Activated CD8-positive, alpha-beta T cell treated with anti-CD3 and anti-CD28 coated beads for 36 hours (primary cell): ENCODE measurements at regions not wholly inside any gene's neighbourhood (a gene's known extent, or its start where the extent isn't known, plus 50 kb on each side); places are given as distances from the start of the nearest gene placed in this dataset.

Source experiments
- ATAC-seq: fragments of 200-7000 bp; cut with Tn5 transposase; one replicate; pipeline ENCODE4 v1.10.0; 2021; ENCODE audit warnings: mild to moderate bottlenecking, moderate library complexity
- CTCF ChIA-PET: fragments of 350-600 bp; sonication (Branson Sonifier 250); formaldehyde crosslinking; loops from one replicate; lab custom pipeline; 2021; ENCODE audit warnings: antibody characterized with exemption; lab: Charles Lee
- POLR2A ChIA-PET: fragments of 350-600 bp; sonication (Branson Sonifier 250); formaldehyde crosslinking; loops from one replicate; lab custom pipeline; 2021; ENCODE audit warnings: antibody characterized with exemption; lab: Charles Lee
- DNase-seq: peaks from one replicate; pipeline ENCODE4 v3.0.0-alpha.2; 2020
- H3K27ac Mint-ChIP-seq: one replicate; pipeline ENCODE4 v1.8.0; 2021; ENCODE audit warnings: mild to moderate bottlenecking, mixed read lengths
- H3K27me3 Mint-ChIP-seq: one replicate; pipeline ENCODE4 v1.8.0; 2021; ENCODE audit warnings: mixed read lengths
- H3K36me3 Mint-ChIP-seq: one replicate; pipeline ENCODE4 v1.8.0; 2021; ENCODE audit warnings: low read depth, mixed read lengths
- H3K4me1 Mint-ChIP-seq: one replicate; pipeline ENCODE4 v1.8.0; 2021; ENCODE audit warnings: low read depth, mixed read lengths
- H3K4me3 Mint-ChIP-seq: one replicate; pipeline ENCODE4 v1.8.0; 2021; ENCODE audit warnings: mild to moderate bottlenecking, moderate library complexity, mixed read lengths
- H3K9me3 Mint-ChIP-seq: one replicate; pipeline ENCODE4 v1.8.0; 2021; ENCODE audit warnings: mixed read lengths
- intact Hi-C: fragments of 100-400 bp; cut with micrococcal nuclease; formaldehyde crosslinking; loops from one replicate; pipeline ENCODE4 v1.10.0; 2022
- TF ChIP-seq, protein P1 (sequence below): fragments of 200-600 bp; IDR thresholded peaks from one replicate; pipeline ENCODE4 v1.8.0; 2022; ENCODE audit warnings: antibody characterized with exemption, mild to moderate bottlenecking

DNA sequence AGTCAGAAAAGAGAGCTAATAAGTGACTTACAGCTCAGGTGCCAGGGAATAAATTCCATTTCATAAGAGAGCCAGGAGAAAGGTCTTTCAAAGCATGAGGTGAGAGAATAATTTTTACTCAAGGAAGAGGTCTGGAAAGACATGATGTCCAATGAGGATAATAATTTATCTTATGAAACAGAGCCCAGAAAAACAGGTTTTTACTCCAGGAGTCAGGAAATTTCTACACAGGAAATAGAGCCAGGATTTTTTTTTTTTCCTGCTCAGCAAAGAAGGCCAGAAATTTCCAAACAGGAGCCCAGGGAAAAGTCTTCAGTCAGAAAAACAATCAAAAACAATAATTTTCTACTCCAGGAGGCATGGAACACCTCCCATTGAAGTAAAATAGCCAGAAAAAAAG is 1185.7 kb upstream of the TSPY4 start:
- H3K27me3 Mint-ChIP-seq = peaks cover 5% of the 10 kb centered on the region
- H3K27ac Mint-ChIP-seq = no peak overlapping the region
- no peak overlapping the region for H3K4me3 Mint-ChIP-seq
- ChIA-PET POLR2A (no interaction called here), CTCF (no interaction called here)
- no peak for ATAC-seq
- no peaks in the 10 kb centered on the region for H3K9me3 Mint-ChIP-seq
- H3K36me3 Mint-ChIP-seq = no peaks in the 10 kb centered on the region
- no peak for DNase-seq
- H3K4me1 Mint-ChIP-seq = no peaks in the 10 kb centered on the region
- intact Hi-C loops = no loop called here
- TF ChIP-seq, protein P1, sequence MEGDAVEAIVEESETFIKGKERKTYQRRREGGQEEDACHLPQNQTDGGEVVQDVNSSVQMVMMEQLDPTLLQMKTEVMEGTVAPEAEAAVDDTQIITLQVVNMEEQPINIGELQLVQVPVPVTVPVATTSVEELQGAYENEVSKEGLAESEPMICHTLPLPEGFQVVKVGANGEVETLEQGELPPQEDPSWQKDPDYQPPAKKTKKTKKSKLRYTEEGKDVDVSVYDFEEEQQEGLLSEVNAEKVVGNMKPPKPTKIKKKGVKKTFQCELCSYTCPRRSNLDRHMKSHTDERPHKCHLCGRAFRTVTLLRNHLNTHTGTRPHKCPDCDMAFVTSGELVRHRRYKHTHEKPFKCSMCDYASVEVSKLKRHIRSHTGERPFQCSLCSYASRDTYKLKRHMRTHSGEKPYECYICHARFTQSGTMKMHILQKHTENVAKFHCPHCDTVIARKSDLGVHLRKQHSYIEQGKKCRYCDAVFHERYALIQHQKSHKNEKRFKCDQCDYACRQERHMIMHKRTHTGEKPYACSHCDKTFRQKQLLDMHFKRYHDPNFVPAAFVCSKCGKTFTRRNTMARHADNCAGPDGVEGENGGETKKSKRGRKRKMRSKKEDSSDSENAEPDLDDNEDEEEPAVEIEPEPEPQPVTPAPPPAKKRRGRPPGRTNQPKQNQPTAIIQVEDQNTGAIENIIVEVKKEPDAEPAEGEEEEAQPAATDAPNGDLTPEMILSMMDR = no peak

DNA sequence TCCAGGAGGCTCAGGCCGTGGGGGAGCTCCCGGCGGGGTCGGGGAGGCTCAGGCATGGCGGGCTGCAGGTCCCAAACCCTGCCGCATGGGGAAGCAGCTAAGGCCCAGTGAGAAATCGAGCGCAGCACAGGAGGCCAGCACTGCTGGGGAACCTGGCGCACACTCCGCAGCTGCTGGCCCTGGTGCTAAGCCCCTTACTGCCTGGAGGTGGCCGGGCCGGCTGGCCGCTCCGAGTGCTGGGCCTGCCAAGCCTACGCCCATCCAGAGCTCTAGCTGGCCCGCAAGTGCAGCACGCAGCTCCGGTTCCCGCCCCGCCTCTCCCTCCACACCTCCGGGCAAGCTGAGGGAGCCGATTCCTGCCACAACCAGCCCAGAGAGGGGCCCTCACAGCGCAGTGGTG is 1208.7 kb upstream of the TSPY4 start:
- Mint-ChIP-seq H3K4me1 (no peaks in the 10 kb centered on the region), H3K27me3 (peaks cover 1% of the 10 kb centered on the region), H3K9me3 (no peaks in the 10 kb centered on the region), H3K27ac (no peak overlapping the region), H3K4me3 (no peak overlapping the region), H3K36me3 (no peaks in the 10 kb centered on the region)
- ATAC-seq = no peak
- TF ChIP-seq, protein P1 = no peak
- ChIA-PET CTCF (no interaction called here), POLR2A (no interaction called here)
- intact Hi-C loops = no loop called here
- DNase-seq = no peak

DNA sequence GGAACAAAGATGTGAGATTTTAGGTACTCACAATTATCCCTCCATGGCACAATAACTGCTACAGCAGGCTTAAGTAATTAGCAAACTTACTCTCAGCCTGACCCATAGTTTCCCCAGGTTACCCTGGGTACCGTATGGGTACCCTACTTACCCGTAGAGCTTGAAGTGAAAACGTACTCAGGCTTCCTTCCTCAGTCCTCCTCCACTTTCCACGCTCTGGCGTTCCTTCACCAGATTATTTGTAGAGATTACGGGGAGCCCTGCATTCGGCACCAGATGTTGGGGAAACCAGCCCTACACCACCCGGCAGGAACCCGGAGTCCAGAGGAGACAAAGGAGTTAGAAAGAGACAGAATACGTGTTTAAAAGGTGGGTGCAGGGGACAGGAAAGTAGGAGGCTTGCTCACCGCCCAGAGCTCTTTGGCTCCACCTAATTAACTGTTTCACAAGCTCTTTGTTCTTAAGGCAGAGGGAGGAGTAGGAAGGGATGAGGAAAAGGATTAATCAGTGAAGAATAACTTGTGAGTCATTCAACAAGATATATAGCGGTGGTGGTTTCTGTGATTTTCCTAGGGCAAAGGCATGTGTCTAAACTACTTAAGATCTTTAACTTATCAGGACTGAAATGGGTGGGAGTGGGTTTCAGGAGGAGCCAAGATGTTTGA is 1211.2 kb upstream of the TSPY4 start:
- H3K36me3 Mint-ChIP-seq = no peaks in the 10 kb centered on the region
- H3K4me3 Mint-ChIP-seq = no peak overlapping the region
- ATAC-seq = no peak
- TF ChIP-seq, protein P1 = no peak
- H3K27ac Mint-ChIP-seq = no peak overlapping the region
- H3K9me3 Mint-ChIP-seq = no peaks in the 10 kb centered on the region
- no peaks in the 10 kb centered on the region for H3K4me1 Mint-ChIP-seq
- H3K27me3 Mint-ChIP-seq = peaks cover 1% of the 10 kb centered on the region
- CTCF ChIA-PET = no interaction called here
- intact Hi-C loops = no loop called here
- POLR2A ChIA-PET = no interaction called here
- no peak for DNase-seq

DNA sequence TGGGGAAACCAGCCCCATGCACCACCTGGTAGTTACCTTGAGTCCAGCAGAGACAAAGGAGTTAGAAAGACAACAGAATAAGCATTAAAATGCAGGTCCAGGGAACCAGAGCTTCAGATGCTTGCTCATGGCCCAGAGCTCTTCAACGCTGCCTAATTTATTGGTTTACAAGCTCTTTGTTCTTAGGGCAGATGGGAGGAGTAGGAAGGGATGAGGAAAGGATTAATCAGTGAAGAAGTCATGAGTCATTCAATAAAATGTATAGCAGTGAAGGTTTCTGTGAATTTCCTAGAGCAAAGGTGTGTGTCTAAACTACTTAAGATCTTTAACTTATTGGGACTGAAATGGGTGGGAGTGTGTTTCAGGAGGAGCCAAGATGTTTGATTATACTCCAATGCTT is 1210.3 kb upstream of the AMELY start:
- CTCF ChIA-PET = no interaction called here
- POLR2A ChIA-PET = no interaction called here
- no peak for DNase-seq
- Mint-ChIP-seq H3K9me3 (no peaks in the 10 kb centered on the region), H3K27ac (no peak overlapping the region), H3K27me3 (peaks cover 3% of the 10 kb centered on the region), H3K4me3 (no peak overlapping the region), H3K36me3 (no peaks in the 10 kb centered on the region), H3K4me1 (no peaks in the 10 kb centered on the region)
- ATAC-seq = no peak
- intact Hi-C loops = no loop called here
- TF ChIP-seq, protein P1 = no peak

DNA sequence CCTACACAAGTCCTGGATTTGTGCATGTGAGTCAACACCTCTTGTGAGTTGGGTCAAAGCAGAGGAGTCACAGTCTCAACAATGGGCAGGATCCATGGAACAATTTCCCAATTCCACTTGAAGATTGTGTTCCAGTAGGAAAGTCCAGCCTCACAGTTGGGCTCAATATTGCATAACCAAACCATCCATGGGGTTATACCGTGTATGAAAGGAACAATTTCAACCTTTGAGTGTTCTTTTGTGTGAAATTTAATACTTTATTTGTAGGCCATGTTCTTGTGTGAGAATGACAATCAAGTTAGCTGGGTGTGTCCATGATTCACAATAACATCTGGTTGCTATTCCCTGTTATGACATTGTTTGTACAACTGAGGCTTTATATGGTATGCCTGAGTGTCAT is 1182.9 kb upstream of the AMELY start:
- TF ChIP-seq, protein P1 = no peak
- Mint-ChIP-seq H3K27me3 (no peaks in the 10 kb centered on the region), H3K4me3 (no peak overlapping the region), H3K27ac (no peak overlapping the region), H3K4me1 (no peaks in the 10 kb centered on the region), H3K36me3 (no peaks in the 10 kb centered on the region), H3K9me3 (peaks cover 2% of the 10 kb centered on the region)
- intact Hi-C loops = no loop called here
- DNase-seq (no peak), ATAC-seq (no peak)
- ChIA-PET POLR2A (no interaction called here), CTCF (no interaction called here)
